CD8-positive, alpha-beta memory T cell (primary cell): ENCODE measurements at regions not wholly inside any gene's neighbourhood (a gene's known extent, or its start where the extent isn't known, plus 50 kb on each side); places are given as distances from the start of the nearest gene placed in this dataset.
A peak's percentile ranks its signal among the peaks of the same experiment; 100 is the strongest.
"Not testable (repeated sequence)": the region's sequence is repeated elsewhere in the genome, so short reads cannot be mapped to it uniquely, and the experiment has no call there.

ENCODE experiments used
- CTCF ChIA-PET: fragments of 350-600 bp; sonication (Branson Sonifier 250); formaldehyde crosslinking; loops from one replicate; lab custom pipeline; 2021; ENCODE audit warnings: antibody characterized with exemption; lab: Charles Lee
- POLR2A ChIA-PET: fragments of 350-600 bp; sonication (Branson Sonifier 250); formaldehyde crosslinking; loops from one replicate; lab custom pipeline; 2021; ENCODE audit warnings: antibody characterized with exemption; lab: Charles Lee
- DNase-seq, 5 donors: peaks; one replicate each; pipeline versions ENCODE4 v3.0.0 to v3.0.0-alpha.2; 2020 to 2022; ENCODE audit warnings: mixed read lengths in 1 of 5
- H3K27ac ChIP-seq: one replicate; pipeline ENCODE4 v1.7.0; 2013; ENCODE audit warnings: low read depth, mild to moderate bottlenecking, low read length, moderate library complexity
- H3K27me3 ChIP-seq: 2 replicates; pipeline ENCODE4 v1.7.0; 2013; ENCODE audit warnings: low read length, mild to moderate bottlenecking; ENCODE audit not compliant: insufficient read depth, poor library complexity, severe bottlenecking
- H3K36me3 ChIP-seq: 2 replicates; pipeline ENCODE4 v1.7.0; 2013; ENCODE audit warnings: mild to moderate bottlenecking, low read length, moderate library complexity; ENCODE audit not compliant: insufficient read depth
- H3K4me1 ChIP-seq: 2 replicates; pipeline ENCODE4 v1.7.0; 2013; ENCODE audit warnings: mild to moderate bottlenecking, low read length, moderate library complexity; ENCODE audit not compliant: insufficient read depth
- H3K4me3 ChIP-seq: 2 replicates; pipeline ENCODE4 v1.7.0; 2013; ENCODE audit warnings: mild to moderate bottlenecking, low read length
- H3K9me3 ChIP-seq: 2 replicates; pipeline ENCODE4 v1.7.0; 2013; ENCODE audit warnings: mild to moderate bottlenecking, low read length
- H3K27ac Mint-ChIP-seq, 8 donors: one replicate each; pipeline ENCODE4 v1.8.0; 2020 to 2021; ENCODE audit warnings: mixed read lengths in 8 of 8, mild to moderate bottlenecking in 6 of 8, inconsistent platforms in 3 of 8, moderate library complexity in 3 of 8
- H3K27me3 Mint-ChIP-seq, 2 donors: one replicate each; pipeline ENCODE4 v1.8.0; 2020 to 2021; ENCODE audit warnings: mixed read lengths in 2 of 2, mild to moderate bottlenecking in 1 of 2, moderate library complexity in 1 of 2
- H3K36me3 Mint-ChIP-seq, 3 donors: one replicate each; pipeline ENCODE4 v1.8.0; 2020 to 2021; ENCODE audit warnings: mixed read lengths in 3 of 3, inconsistent platforms in 1 of 3, mild to moderate bottlenecking in 1 of 3
- H3K4me1 Mint-ChIP-seq, 3 donors: one replicate each; pipeline ENCODE4 v1.8.0; 2020 to 2021; ENCODE audit warnings: mixed read lengths in 3 of 3, inconsistent platforms in 1 of 3, mild to moderate bottlenecking in 1 of 3
- H3K4me3 Mint-ChIP-seq, 7 donors: one replicate each; pipeline ENCODE4 v1.8.0; 2020 to 2021; ENCODE audit warnings: mixed read lengths in 7 of 7, mild to moderate bottlenecking in 6 of 7, moderate library complexity in 4 of 7, inconsistent platforms in 2 of 7
- H3K9me3 Mint-ChIP-seq, 5 donors: one replicate each; pipeline ENCODE4 v1.8.0; 2020 to 2022; ENCODE audit warnings: mixed read lengths in 5 of 5, mild to moderate bottlenecking in 3 of 5, moderate library complexity in 2 of 5, inconsistent platforms in 1 of 5

DNA sequence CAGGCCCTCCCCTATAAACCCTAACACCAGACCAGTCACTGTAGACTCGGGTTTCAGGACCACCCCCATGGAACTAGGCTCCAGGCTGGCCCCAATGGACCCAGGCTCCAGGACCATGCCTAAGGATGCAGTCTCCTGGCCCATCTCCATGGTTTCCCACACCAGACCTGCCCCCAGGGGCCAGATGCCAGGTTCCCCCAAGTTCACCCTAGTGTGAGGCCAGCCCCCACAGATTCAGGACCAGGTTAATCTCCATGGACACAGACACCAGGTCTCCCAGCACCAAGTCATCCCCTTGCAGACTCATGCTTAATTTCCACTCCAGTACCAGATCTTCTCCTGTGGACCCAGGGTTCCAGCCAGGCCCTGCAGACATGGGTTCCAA is 103.8 kb upstream of the LANCL2 start:
- Histone ChIP-seq H3K4me1 (no peaks in the 10 kb centered on the region), H3K27me3 (peaks cover 5% of the 10 kb centered on the region), H3K27ac (no peak overlapping the region), H3K4me3 (no peak overlapping the region), H3K36me3 (no peaks in the 10 kb centered on the region), H3K9me3 (no peaks in the 10 kb centered on the region)
- ChIA-PET POLR2A (no interaction called here), CTCF (no interaction called here)
- Mint-ChIP-seq H3K27me3 (peaks cover 11 to 35% of the 10 kb centered on the region in 2 donors), H3K36me3 (no peaks in the 10 kb centered on the region), H3K9me3 (no peaks in the 10 kb centered on the region), H3K27ac (no peak overlapping the region), H3K4me3 (no peak overlapping the region), H3K4me1 (peaks cover 0 to under 1% (median 0%) of the 10 kb centered on the region in 3 donors)
- no peak for DNase-seq

DNA sequence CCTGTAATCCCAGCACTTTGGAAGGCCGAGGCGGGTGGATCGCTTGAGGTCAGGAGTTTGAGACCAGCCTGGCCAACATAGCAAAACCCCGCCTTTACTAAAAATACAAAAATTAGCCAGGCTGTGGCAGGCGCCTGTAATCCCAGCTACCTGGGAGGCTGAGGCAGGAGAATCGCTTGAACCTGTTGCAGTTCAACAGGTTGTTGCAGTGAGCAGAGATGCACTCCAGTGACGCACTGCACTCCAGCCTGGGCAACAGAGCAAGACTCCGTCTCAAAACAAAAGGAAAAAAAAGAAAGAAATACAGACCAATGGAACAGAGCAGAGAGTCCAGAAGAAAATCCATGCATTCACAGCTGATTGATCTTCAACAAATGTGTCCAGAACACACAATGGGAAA is 99.8 kb upstream of the LANCL2 start:
- H3K4me3 Mint-ChIP-seq, H3K4me1 ChIP-seq, H3K4me1 Mint-ChIP-seq, H3K36me3 ChIP-seq, H3K36me3 Mint-ChIP-seq, H3K27me3 ChIP-seq, DNase-seq, H3K9me3 Mint-ChIP-seq, H3K9me3 ChIP-seq, H3K4me3 ChIP-seq, POLR2A ChIA-PET, H3K27ac ChIP-seq, H3K27ac Mint-ChIP-seq: not testable (repeated sequence)
- CTCF ChIA-PET = interaction anchor here (2.3 kb wide), 1 partner anchor 11 kb away, joined by 9 read pairs; no protein-coding TSS in a partner anchor
- peaks cover 10 to 18% of the 10 kb centered on the region in 2 donors for H3K27me3 Mint-ChIP-seq

DNA sequence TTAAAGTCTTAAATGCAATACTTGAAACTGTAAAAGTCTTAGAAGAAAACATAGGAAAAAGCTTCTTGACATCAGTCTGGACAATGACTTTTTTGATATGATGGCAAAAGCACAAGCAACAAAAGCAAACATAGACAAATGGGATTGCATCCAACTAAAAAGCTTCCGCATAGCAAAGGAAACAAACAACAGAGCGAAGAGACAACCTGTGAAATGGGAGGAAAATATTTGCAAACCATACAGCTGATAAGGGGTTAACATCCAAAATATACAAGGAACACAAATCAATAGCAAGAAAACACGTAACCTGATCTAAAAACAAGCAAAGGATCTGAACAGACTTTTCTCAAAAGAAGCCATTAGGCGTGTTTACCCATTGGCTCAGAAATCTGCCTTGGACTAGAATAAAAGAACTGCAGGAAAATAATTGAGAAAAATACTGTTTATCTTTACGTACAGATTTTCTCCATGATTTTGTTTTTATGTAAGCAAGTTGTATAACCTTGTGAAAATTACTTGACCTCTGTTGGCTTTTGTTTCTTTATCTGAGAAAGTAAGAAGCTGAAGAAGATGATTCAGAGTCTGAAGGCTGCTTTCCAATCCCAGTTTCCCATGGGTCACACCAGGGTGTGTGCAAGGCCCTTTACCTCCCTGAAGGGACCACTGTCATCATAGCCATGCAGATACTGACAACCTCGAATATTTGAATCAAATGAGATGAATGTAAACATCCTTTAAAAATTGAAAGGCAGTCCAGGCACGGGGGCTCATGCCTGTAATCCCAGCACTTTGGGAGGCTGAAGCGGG is 99.1 kb upstream of the LANCL2 start:
- no peak overlapping the region for H3K27ac ChIP-seq
- Mint-ChIP-seq H3K4me3 (no peak overlapping the region), H3K9me3 (no peaks in the 10 kb centered on the region), H3K27me3 (peaks cover 13 to 18% of the 10 kb centered on the region in 2 donors), H3K4me1 (no peaks in the 10 kb centered on the region), H3K27ac (no peak overlapping the region), H3K36me3 (no peaks in the 10 kb centered on the region)
- H3K9me3 ChIP-seq = no peaks in the 10 kb centered on the region
- H3K27me3 ChIP-seq = peaks cover 5% of the 10 kb centered on the region
- no peaks in the 10 kb centered on the region for H3K36me3 ChIP-seq
- DNase-seq = no peak
- CTCF ChIA-PET = interaction anchor here (0.7 to 2.3 kb wide), 2 partner anchors 11 to 37 kb away, joined by 3 to 9 read pairs; no protein-coding TSS in a partner anchor
- H3K4me1 ChIP-seq = no peaks in the 10 kb centered on the region
- POLR2A ChIA-PET = no interaction called here
- no peak overlapping the region for H3K4me3 ChIP-seq

DNA sequence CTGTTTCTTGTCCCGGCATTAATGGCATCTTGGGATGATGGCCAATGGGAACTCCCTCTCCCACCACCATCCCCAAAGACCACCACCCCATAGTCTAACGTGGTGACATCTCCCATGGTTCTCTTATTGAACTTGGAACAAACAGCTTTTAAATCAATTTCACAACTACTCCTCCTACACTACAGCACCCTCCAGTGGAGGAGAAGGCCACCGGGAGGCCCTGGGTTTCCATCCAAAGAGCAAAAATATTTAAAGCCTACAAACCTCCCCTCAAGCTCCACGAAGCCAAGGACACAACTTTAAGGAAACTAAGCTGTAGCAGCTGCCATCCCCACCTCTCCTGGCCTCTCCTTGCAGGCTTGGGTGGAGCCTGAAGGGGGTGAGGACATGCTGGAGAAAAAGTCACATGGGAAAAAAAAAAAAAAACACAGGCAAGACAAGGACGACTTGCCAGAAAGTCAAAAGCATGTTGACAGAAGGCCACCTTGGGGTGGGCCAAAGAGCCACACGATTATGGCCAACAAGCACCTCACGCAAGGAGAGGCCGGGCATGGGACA is 94.0 kb upstream of the LANCL2 start:
- CTCF ChIA-PET = interaction anchor here (1.1 to 1.7 kb wide), 2 partner anchors 10 to 15 kb away, joined by 4 to 5 read pairs; no protein-coding TSS in a partner anchor
- Mint-ChIP-seq H3K4me1 (no peaks in the 10 kb centered on the region), H3K27ac (peak overlapping the region in 1 of 8 donors; percentile 11), H3K4me3 (no peak overlapping the region), H3K36me3 (no peaks in the 10 kb centered on the region), H3K27me3 (peaks cover 5 to 6% of the 10 kb centered on the region in 2 donors), H3K9me3 (no peaks in the 10 kb centered on the region)
- POLR2A ChIA-PET = no interaction called here
- no peak for DNase-seq
- H3K36me3 ChIP-seq = no peaks in the 10 kb centered on the region
- no peaks in the 10 kb centered on the region for H3K4me1 ChIP-seq
- H3K9me3 ChIP-seq = no peaks in the 10 kb centered on the region
- no peak overlapping the region for H3K4me3 ChIP-seq
- H3K27me3 ChIP-seq = no peaks in the 10 kb centered on the region
- H3K27ac ChIP-seq = no peak overlapping the region

DNA sequence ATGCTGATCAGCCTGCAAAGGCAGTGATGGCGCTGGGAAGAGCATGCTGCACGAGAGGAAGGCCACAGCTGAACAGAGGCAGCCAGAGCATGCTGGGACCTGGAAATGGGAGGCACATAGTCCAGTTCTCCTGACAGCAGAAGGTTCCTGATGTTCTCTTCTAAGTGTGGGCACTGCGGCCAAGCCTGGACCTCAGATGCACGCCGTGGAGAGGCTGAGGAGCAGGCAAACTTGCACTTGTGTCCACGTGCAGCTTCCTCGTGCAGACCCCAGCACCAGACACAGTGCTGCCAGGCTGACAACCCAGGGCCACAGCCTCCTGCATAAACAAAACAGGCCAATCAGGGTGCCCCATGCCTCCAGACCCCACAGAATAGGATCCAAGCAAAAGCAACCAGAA is 93.5 kb upstream of the LANCL2 start:
- Mint-ChIP-seq H3K36me3 (no peaks in the 10 kb centered on the region), H3K4me1 (no peaks in the 10 kb centered on the region), H3K9me3 (no peaks in the 10 kb centered on the region), H3K27ac (peak overlapping the region in 1 of 8 donors; percentile 17), H3K27me3 (peaks cover 5 to 6% of the 10 kb centered on the region in 2 donors), H3K4me3 (no peak overlapping the region)
- ChIA-PET POLR2A (no interaction called here), CTCF (interaction anchor here (1.7 kb wide), 1 partner anchor 9 kb away, joined by 5 read pairs; no protein-coding TSS in a partner anchor)
- H3K4me3 ChIP-seq = no peak overlapping the region
- H3K9me3 ChIP-seq = no peaks in the 10 kb centered on the region
- no peak overlapping the region for H3K27ac ChIP-seq
- no peaks in the 10 kb centered on the region for H3K4me1 ChIP-seq
- no peak for DNase-seq
- no peaks in the 10 kb centered on the region for H3K36me3 ChIP-seq
- H3K27me3 ChIP-seq = no peaks in the 10 kb centered on the region

DNA sequence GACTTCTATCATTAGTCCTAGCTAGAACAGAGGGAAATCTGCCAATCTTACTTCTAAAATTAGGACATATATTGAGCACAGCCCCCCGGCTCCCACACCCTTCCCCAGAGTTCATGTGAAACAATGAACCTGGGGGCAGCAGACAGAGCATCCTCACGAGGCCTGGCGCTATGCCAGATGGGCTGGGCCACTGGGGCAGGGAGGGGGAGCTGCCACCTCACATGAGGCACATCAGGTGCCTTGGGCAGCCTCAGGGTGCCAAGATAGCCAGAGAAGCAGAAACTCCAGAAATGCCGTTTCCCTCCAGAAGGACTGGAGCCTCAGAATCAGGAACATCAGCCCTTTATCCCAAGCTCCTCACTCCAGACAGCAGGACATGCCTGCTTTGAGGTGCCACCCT is 92.8 kb upstream of the LANCL2 start:
- no peaks in the 10 kb centered on the region for H3K4me1 Mint-ChIP-seq
- no peaks in the 10 kb centered on the region for H3K36me3 Mint-ChIP-seq
- H3K4me3 Mint-ChIP-seq = no peak overlapping the region
- ChIA-PET POLR2A (no interaction called here), CTCF (interaction anchor here (1.7 kb wide), 1 partner anchor 8 kb away, joined by 5 read pairs; no protein-coding TSS in a partner anchor)
- no peak overlapping the region for H3K4me3 ChIP-seq
- peaks cover 5 to 6% of the 10 kb centered on the region in 2 donors for H3K27me3 Mint-ChIP-seq
- H3K9me3 ChIP-seq = no peaks in the 10 kb centered on the region
- no peaks in the 10 kb centered on the region for H3K36me3 ChIP-seq
- H3K27me3 ChIP-seq = no peaks in the 10 kb centered on the region
- DNase-seq = no peak
- H3K9me3 Mint-ChIP-seq = no peaks in the 10 kb centered on the region
- H3K4me1 ChIP-seq = no peaks in the 10 kb centered on the region
- H3K27ac Mint-ChIP-seq = no peak overlapping the region
- no peak overlapping the region for H3K27ac ChIP-seq

DNA sequence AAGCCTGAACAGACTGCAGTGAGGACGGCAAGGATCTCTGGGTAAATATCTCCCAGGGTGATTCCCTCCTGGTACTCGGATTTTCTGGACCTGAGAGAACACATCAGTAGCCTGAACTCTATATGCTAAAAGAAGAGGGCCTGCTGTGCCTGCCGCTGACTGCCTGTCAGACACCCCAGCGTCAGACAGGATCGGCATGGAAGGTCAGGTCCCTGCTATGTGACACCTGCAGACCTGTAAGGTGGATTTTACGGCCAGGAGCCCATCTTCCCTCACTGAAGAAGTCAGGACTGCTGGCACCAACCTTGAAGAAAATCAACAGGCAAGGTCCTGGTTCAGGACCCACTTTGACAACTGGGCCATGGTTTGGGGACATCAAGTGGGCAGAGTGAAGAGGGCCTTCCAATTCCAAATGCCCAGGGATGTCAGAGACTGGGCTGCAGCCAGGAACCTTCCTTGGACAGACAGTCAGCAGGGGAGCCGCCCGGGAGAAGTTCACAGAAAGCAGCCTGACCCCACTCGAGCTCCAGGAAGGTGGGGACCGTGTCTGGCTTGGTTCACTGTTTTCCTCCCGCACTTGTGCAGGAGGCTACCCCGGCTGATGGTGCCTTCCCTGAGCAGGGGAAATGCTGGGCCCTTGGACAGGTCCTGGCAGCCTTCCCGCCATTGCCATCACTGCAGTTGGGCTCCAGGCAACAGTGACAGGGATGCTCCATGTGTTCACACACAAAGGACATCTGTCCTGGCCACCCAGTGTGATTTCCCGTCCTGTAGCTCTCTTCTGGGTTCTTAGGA is 91.8 kb upstream of the LANCL2 start:
- H3K36me3 Mint-ChIP-seq = no peaks in the 10 kb centered on the region
- CTCF ChIA-PET = no interaction called here
- H3K4me3 Mint-ChIP-seq = no peak overlapping the region
- Histone ChIP-seq H3K27ac (no peak overlapping the region), H3K27me3 (no peaks in the 10 kb centered on the region), H3K36me3 (no peaks in the 10 kb centered on the region), H3K9me3 (no peaks in the 10 kb centered on the region), H3K4me1 (no peaks in the 10 kb centered on the region), H3K4me3 (no peak overlapping the region)
- H3K4me1 Mint-ChIP-seq = no peaks in the 10 kb centered on the region
- DNase-seq = no peak
- H3K27ac Mint-ChIP-seq = no peak overlapping the region
- H3K27me3 Mint-ChIP-seq = peaks cover 5 to 6% of the 10 kb centered on the region in 2 donors
- H3K9me3 Mint-ChIP-seq = no peaks in the 10 kb centered on the region
- POLR2A ChIA-PET = no interaction called here

DNA sequence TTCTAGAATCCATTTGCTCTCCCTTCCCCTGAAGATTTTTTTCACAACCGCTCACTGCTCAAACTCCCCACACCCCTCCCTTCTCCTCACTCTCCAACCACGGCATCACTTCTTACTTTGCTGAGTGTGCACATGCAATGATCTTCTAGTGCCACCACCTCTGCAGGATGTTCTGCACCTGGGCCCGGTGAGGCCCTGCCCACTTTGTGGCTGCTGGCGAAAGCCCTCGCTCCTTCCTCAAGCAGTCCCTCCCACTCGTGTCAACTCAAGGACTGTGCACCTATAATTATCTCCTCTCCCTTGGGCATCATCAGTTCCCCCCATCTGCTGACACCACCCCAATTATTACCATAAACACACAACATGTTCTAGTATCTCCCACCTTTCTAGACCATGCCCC is 91.0 kb upstream of the LANCL2 start:
- CTCF ChIA-PET = interaction anchor here (0.8 kb wide), 1 partner anchor 141 kb away, joined by 4 read pairs; no protein-coding TSS in a partner anchor
- DNase-seq = no peak
- H3K9me3 Mint-ChIP-seq = no peaks in the 10 kb centered on the region
- POLR2A ChIA-PET = no interaction called here
- Histone ChIP-seq H3K36me3 (no peaks in the 10 kb centered on the region), H3K27ac (no peak overlapping the region), H3K4me3 (no peak overlapping the region), H3K27me3 (no peaks in the 10 kb centered on the region), H3K9me3 (no peaks in the 10 kb centered on the region), H3K4me1 (no peaks in the 10 kb centered on the region)
- peak overlapping the region in 1 of 8 donors; percentile 39 for H3K27ac Mint-ChIP-seq
- H3K4me1 Mint-ChIP-seq = no peaks in the 10 kb centered on the region
- no peak overlapping the region for H3K4me3 Mint-ChIP-seq
- no peaks in the 10 kb centered on the region for H3K36me3 Mint-ChIP-seq
- peaks cover 5 to 6% of the 10 kb centered on the region in 2 donors for H3K27me3 Mint-ChIP-seq
